Cerebellar nuclear complex (tissue), 1 donor: ENCODE measurements at regions not wholly inside any gene's neighbourhood (a gene's known extent, or its start where the extent isn't known, plus 50 kb on each side); places are given as distances from the start of the nearest gene placed in this dataset.
A peak's percentile ranks its signal among the peaks of the same experiment; 100 is the strongest.

Experiments used
- DNase-seq, 2 experiments: peaks; one replicate each; lab custom pipeline; 2025; lab: John Stamatoyannopoulos, UW

DNA sequence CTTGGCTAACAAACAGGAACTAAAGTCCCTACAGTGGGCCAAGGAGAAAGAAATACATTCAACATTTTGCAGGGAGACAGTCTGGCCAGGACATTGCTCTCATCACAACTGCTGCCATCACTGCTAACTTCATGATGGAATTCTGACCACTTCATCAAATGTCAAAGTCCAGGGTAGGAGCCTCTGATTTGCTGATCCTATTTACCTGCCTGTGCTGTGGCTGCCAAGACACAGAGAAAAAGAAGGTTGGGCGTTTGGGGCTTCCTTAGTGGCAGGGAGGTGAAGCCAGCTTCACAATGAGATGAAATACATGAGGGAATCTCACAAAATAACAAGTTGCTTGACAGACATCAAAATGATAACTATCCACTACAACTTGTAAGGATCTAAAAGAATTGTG, 343.9 kb upstream of the CADM1 start:
- no peak for DNase-seq

DNA sequence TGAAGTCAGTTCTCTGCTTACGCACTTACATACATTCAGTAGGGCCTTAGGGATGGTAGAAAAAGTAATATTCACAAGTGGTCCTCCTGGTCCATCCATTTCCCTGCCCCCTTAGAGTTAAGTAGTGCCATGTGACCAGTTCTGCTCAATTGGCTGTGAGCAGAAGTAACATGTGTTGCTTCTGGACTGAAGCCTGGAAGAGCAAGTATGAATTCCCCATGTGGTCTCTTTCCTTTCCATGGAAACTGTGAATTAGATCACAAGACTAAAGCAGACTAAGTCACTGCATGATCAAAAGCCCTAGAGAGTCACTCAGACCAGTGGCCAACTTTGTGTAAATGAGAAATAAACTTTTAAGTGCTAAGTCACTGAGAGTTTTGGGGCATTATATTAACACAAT, 341.7 kb upstream of the CADM1 start:
- DNase-seq: no peak

DNA sequence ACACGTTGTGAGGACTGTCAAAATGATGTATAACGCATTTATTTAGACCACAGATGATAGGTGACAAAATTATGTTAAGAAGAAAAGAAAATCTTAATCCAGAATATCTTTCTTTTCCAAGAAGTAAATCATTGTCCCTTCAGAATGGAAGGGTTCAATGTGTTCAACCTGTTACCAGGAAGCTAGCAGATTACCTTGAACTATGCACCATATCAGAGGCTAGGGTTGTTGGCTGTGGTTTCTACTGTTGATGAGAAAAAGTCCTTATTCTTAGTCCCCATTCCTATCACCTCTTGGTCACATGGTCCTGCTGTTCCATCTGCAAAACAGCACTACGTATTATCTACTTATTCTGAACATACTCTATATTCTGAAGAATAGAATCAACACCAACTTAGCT, 339.5 kb upstream of the CADM1 start:
- DNase-seq: no peak

DNA sequence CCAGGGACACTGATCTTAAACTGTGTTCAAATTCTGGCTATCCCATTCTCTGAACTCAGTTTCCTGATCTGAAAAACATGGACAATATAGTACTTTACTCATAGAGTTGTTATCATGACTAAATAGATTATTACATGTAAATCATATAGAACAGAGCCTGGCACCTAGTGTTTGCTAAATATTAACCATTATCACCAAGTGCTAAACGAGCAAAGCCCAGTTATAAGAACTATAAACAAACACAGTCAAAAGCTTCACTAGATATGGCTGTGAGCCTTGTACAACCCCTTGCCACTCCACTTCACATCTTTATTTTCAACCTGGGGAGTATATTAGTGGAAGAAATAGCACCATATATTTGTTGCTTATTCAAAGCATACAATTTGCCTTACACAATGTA, 338.9 kb upstream of the CADM1 start:
- no peak for DNase-seq

DNA sequence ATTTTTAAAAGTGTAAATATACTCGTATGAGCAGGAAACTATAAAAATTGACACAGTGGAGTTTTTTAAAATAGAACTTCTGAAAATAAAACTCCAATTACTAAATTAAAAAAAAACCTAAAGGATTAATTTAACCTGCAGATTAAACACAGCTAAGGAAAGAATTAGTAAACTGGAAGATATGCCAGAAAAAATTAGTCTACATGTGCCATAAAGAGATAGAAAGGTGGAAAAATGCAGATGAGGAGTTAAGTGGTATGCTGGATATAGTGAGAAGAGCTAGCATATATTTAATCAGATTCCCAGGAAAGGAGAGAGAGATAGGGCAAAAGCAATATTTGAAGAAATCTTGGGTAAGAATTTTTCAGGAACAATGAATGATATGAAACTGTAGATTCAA, 315.8 kb upstream of the CADM1 start:
- DNase-seq: no peak

DNA sequence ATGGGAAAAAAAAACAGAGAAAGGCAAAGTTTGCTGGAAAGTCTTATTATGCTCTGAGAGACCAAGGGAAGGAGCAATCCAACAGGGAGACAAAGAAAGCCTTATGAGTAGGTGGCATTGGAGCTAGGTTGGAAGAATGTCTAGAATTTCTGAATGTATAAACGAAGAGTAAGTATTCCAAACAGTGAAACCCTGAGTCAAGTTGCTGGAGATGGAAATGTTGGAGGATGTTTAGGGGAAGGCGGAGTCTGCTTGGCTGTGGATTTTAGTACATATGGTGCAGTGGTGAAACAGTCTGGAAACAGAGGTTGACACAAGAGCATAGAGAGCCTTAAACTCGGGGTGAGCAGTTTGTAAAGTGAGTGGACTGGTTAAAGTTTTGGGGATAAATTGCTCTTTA, 314.8 kb upstream of the CADM1 start:
- DNase-seq: no peak

DNA sequence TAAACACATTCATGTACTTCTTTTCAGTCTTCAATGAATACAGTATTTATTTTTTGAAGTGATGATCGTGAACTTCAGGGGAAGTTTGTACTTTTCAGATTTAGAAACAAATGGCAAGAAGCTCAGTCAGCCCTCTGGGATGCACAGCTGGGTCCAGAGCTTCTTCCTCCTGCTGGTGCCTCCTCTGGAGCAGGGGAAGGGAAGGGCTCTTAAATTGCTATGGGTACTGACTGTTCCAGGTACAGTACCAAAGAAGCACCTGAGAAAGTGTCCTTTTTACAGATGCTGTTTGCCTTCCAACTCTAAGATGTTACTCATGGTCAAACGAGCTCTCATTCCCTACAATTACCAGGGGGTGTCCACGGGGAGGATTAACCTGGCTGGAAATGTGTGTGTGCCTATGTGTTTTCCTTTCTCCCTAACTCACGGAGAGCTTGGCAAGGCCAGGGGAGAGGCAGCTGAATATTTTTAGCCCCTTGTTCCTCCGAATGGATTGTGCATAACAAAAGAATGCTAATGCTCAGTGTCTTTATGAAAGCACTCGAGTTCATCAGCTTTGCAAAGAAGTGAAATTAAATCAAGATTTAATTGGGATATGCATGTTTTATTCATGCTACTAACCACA, 313.7 kb upstream of the CADM1 start:
- DNase-seq: no peak

DNA sequence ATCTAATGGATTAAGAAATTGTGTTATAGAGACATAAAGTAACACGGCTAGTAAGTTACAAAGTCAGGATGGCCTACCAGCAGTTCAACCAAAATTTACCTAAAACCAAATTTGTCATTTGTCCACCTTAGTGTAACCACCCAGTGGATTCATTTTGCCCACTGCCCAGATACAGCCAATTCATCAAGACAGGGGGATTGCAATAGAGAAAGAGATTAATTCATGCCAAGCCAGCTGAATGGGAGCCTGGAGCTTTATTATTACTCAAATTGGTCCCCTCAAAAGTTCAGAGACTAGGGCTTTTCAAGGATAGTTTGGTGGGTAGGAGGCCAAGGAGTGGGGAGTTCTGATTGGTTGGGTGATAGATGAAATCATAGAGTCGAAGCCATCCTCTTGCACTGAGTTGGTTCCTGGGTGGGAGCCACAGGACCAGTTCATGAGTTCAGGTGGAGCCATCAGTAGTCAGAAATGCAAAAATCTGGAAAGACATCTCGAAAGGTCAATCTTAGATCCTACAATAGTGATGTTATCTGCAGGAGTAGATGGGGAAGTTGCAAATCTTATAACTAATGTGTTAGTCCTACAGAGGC, 304.2 kb upstream of the CADM1 start:
- DNase-seq: no peak

DNA sequence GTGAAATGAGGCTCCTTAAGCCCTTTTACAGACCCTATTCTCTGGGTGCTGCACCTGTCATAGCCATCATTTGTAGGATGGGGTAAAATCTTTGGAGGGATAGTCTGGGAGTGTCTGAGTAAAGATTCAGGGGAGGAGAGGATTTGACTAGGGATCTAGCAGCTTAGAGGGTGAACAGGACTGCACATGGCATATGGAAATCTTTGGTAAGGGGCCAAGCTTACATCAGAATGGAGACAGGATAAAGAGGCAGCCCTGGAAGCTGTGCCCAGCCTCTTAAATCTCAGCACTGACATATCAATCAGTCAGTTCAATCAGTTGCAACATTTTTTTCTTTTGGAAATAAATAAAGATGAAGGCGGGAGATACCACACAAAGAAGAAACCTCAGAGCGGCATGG, 301.8 kb upstream of the CADM1 start:
- peak in 1 of 2 experiments; percentile 60 for DNase-seq

DNA sequence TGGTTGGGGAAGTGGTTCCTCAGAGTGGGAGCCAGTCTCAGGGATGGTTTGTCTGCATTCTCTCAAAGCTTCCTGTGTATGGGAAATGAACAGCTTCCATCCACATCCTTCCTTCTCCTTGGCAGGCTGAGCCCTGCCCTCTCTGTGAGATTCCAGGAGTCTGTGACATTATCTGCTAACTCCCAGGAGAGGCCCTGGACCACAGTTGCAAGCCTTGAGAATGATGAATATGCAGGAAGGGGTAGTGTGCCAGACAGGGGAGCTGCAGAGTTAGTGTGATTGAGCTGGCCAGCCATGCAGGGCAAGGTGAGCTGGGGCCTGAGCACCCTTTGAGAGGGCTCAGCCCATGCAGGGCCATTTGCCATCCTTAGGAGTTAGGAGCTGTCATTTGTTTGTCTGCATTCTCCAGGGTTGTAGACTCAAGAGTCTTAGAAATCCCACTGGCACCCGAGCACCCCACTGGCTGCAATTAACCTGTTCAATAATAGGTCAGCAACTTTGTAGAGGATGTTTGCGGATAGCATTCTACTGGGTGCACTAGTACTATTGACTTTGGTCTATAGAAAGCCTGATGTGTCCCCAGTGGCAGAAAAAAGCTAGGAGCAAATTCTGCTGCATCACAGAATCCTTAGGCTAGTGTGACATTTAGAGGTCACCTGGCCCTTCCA, 299.0 kb upstream of the CADM1 start:
- no peak for DNase-seq

DNA sequence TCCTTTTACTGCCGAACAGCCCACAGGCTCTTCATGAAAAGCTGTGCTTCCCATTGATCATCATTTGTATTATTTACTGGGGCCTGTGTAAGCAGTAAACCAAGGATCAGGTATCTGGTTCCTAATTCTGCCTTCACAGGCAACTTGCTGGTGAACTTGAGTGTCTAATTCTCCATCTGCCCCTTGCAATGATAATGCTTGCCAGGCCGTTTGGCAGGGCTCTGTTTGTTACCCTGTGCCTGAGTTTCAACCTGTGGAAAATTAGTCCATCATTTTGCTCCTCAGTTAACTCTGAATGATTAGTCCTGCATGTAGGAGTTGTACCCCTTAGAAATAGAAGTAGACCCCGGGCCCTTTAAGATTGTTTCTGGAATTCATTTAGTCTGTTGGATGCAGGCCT, 298.4 kb upstream of the CADM1 start:
- DNase-seq: peak in 1 of 2 experiments; percentile 32

DNA sequence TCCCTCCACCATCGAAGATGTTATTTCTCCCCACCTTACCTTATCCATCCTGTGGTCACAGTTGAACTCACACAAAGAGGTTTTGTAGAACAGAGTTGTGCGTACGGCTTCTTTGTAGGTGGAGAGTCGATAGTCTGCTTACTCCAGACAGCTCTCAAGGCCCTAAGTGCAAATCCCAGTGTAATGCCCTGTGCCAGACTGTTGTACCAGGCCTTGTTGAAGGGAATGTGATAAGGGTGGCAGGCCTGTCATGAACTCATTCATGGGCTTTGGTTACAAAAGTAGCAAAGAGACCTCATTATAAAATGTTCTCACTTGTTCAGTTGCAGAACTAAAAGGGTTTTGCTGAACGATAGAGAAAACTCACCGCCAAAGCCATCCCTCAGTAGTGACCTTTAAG, 288.7 kb upstream of the CADM1 start:
- no peak for DNase-seq

DNA sequence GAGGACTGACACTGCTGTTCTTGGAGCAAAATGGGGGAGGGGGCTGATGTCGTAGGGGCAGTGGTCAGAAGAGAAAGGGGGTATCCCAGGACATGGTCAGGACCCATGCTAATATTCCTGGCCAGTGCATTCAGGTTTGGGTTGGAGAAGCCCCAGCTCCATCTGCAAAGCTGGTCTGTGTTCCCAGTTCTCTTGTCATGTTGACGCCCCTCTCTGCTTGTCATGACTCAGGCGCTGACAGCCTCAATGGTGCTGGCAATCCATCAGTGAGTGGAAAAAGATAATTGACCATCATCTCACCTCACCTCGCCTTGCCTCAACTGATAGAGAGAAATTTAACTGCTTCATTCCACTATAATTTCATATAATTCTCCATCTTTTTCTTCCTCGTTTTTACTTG, 283.1 kb upstream of the CADM1 start:
- DNase-seq: no peak

DNA sequence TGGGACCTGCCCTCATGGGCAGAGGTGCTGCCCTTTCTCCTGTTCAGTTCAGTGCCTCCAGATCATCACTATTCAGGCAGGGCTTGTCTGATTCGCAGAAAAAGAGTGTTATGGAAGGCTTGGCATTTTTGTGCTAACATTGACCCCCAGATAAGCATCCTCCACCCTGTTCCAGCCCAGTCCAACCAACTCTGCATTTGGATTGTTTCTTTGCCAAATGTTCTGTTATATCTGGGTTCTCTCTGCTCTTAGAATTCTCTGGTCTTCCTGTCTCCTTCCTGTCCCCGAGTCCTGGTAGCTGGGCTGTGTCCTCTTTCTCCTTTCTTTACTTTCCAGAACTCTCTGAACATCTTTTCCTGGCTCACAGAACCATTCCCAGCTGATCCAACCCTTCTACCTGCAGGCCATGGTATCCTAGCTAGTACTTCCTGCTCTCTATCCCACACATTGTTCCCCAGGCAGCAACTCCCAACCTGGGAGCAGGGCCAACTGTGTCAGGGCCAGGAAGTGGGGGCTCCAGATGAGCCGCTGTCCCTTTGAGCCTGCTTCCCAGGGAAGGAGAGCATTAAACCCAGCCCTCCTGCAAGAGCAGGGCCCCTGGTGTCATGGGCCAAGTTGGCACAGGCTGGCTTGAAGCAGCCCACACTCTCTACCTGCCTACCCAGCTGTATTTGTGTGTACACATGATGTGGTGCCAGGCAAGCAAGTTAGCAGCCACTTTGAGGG, 280.7 kb upstream of the CADM1 start:
- DNase-seq: no peak

DNA sequence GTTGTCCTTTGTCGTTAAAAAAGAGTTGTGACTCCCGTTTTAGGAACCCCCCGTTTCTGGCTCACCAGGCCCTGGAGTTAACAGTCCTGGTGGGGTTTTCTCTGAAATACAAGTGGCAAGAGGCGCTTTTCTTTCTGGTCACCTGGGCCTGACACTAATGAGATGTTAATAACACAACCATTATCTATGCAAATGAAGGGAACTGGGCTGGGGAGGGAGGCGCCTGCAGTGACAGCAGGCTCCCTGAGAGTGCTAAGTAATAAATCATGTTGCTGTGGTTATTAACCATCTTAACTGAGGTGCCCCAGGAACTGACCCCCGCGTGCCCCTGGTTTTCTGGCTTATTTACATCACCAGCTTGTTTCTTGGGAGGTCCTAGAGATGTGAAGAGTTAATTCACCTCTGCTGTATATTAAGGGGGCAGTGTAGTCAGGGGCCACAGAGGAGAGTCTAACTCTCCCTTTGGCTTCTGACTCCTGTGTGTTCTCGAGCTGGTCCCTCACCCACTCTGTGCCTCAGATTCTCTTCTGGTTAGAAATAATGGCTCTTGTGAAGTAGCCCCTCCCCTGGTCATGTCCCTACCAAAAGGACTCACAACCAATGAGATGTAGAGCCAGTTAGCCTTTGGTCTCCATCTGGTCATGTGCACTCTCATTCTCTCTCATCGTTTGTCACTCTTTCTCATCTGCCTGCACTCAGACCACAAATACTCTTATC, 276.6 kb upstream of the CADM1 start:
- no peak for DNase-seq

DNA sequence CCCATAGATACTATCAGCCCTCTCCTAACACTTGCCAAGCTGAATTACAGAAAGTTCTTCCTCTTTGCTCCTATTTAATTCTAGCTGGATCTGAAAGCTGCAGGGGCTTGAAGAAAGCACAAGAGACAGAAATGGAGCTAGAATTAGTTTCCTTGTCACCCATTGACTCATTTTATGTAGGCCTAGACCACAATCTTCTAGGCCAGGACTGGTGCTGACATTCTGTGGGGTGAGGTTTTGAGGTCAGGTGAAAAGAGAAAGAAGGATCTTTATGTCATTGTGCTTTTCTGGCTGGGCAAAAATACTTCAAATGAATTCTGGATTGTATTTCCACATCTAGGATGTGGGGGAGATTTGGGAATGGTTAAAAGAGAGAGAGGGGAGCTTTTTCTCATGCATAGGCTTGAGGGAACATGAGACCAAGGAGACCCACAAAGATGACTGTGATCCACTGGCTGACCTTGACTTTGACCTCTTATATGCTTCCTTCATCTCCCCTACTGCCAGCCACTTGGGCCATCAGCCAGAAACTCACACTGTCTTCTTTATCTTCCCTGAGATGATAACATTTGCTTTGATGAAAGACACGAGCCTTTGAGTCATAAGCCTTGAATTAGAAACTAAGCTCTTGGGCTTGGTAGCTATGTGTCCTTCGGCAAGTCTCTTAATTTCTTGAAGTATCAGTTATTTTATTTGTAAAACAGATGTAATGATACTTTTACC, 274.9 kb upstream of the CADM1 start:
- DNase-seq: no peak

DNA sequence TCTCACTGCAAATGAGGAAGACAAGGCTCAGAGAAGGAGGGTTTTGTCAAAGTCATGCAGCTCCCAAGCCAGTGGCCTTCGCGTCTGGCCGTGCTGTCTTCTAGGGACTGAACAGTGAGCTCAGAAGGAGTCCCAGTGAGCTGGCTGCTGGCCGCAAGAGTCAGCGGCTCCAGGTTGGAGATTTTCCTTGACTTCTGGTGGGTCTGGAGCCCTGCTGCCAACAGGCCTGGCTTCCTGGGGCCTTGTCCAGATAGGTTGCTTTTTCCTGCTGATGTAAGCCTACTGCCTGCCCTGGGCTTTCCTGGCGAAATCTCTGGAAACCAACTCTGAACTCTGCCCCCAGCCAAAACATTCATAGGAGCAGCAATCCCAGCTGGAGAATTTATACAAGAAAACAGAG, 272.7 kb upstream of the CADM1 start:
- peak; percentile 61 to 77 for DNase-seq

DNA sequence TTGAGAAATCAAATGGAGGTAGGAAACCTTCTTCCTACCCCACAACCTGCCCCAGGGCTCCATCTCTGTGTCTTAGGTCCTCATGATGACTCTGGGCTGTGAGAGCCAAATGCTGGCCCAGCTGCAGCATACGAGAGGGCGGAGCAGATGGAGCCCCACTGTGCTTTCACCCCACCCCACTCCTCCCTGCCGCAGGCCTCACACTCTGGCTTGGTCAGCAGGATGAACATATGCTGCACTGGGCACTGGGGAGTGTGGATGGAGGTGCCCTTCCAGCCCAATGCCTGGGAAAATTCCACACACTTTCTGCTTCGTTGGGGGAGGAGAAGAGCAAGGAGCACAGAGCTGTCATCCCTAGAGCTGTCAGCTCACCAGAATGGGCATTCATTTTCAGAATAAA, 271.6 kb upstream of the CADM1 start:
- DNase-seq: peak; percentile 93 to 97

DNA sequence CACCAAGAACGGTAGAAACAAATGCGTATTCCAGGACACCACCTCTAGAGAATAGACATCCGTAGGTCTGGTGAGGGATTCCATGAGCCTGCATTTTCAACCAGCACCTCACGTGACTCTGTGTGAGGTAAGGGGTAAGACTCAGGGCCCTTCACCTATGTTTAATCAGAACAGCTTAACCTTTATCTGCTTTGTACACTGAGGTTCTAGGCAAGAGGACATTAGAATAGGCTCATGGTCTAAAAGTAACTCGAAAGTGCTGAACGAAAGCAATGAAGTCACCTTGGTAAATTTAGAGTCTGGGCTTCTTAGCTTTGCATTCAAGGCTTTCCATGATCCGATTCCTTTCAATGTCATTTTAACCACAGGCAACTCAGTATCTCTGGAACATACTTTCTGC, 270.5 kb upstream of the CADM1 start:
- no peak for DNase-seq

DNA sequence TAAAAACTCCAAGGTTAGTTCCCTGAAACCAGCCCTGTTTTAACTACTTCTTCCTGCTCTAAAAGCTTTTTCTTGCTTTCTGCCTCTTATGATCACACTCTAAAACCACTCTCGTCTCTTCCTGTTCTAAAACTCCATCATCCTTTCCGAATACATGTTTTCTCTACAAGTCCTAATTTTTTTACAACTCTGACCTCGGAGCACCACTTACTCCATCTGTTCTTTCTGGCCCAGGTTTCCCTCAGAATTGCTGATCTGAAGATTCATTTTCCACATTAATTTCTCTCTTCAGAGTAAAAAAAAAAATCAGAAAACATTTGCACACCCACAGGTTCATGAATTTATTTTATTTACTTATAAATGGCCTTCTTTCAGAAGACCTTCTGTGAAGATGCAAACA, 265.7 kb upstream of the CADM1 start:
- peak in 1 of 2 experiments; percentile 59 for DNase-seq

DNA sequence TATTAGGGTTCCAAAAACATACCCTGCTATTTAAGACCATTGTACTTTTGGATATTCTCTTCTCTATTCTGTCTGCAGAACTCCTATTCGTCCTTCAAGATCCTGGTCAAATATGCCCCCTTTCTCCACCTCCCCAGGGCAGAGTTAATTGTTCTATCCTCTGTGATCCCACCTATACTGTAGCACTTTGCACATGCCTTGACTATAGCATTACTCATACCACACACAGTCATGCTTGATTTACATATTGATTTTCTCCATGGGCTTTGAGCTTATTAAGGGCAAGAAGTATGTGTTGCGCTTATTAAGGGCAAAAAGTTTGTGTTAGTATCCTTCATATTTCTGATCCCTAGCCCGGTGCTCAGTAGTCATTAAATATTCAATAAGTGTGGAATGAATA, 263.7 kb upstream of the CADM1 start:
- no peak for DNase-seq
